HFF-Myc (cell line): ENCODE measurements at regions not wholly inside any gene's neighbourhood (a gene's known extent, or its start where the extent isn't known, plus 50 kb on each side); places are given as distances from the start of the nearest gene placed in this dataset.

ENCODE experiments used
- DNase-seq: peaks from one replicate; pipeline ENCODE4 v3.0.0-alpha.2; 2011; ENCODE audit warnings: low read depth; ENCODE audit errors: extremely low read depth
- H3K4me3 ChIP-seq: replicated peaks from 2 replicates; pipeline ENCODE4 v1.5.1; 2011; ENCODE audit warnings: low read depth, mild to moderate bottlenecking, control low read depth, low read length
- CTCF ChIP-seq: IDR thresholded peaks from 2 replicates; pipeline ENCODE4 v1.5.1; 2012; ENCODE audit warnings: mild to moderate bottlenecking, low read depth, low read length, control low read depth; ENCODE audit errors: missing control alignments

GRCh38 chr18:39489431-39489830 lies 1923.8 kb upstream of the CELF4 start:
- no peak for TF ChIP-seq CTCF
- no peak overlapping the region for H3K4me3 ChIP-seq
- no peak for DNase-seq

GRCh38 chr18:39487932-39488331 lies 1922.3 kb upstream of the CELF4 start:
- H3K4me3 ChIP-seq, result no peak overlapping the region
- no peak for DNase-seq
- TF ChIP-seq CTCF, result no peak

GRCh38 chr18:39486268-39486667 lies 1920.7 kb upstream of the CELF4 start:
- H3K4me3 ChIP-seq, result no peak overlapping the region
- no peak for TF ChIP-seq CTCF
- DNase-seq, result no peak

GRCh38 chr18:39485696-39486095 lies 1920.1 kb upstream of the CELF4 start:
- no peak overlapping the region for H3K4me3 ChIP-seq
- TF ChIP-seq CTCF, result no peak
- no peak for DNase-seq

GRCh38 chr18:39481281-39481680 lies 1915.7 kb upstream of the CELF4 start:
- no peak overlapping the region for H3K4me3 ChIP-seq
- no peak for TF ChIP-seq CTCF
- DNase-seq, result no peak

- no peak for DNase-seq
- H3K4me3 ChIP-seq, result no peak overlapping the region
- TF ChIP-seq CTCF, result no peak
Measured at GRCh38 chr18:39480494-39481195, 1915.0 kb upstream of the CELF4 start.

GRCh38 chr18:39464006-39464405 lies 1898.4 kb upstream of the CELF4 start:
- no peak for DNase-seq
- H3K4me3 ChIP-seq, result no peak overlapping the region
- TF ChIP-seq CTCF, result no peak
